ENCODE measurements at regions not wholly inside any gene's neighbourhood (a gene's known extent, or its start where the extent isn't known, plus 50 kb on each side); places are given as distances from the start of the nearest gene placed in this dataset.
A peak's percentile ranks its signal among the peaks of the same experiment; 100 is the strongest.

- no peak overlapping the region for H3K27ac ChIP-seq (ENCODE audit: low read depth, low read length)
- H3K36me3 Mint-ChIP-seq (ENCODE audit: low read depth, unreplicated experiment): no peaks in the 10 kb centered on the region
- no peaks in the 10 kb centered on the region for H3K9me3 Mint-ChIP-seq (ENCODE audit: unreplicated experiment)
- no peaks in the 10 kb centered on the region for H3K27me3 Mint-ChIP-seq (ENCODE audit: low read depth, unreplicated experiment)
- no peak overlapping the region for H3K4me3 ChIP-seq (ENCODE audit: insufficient read depth, low read depth, low read length)
- no peak overlapping the region for H3K9ac ChIP-seq (ENCODE audit: low read length)
- no peaks in the 10 kb centered on the region for H3K4me1 ChIP-seq (ENCODE audit: insufficient read depth, low read length)
- H3K4me1 Mint-ChIP-seq (ENCODE audit: low read depth, unreplicated experiment): peaks cover 8% of the 10 kb centered on the region
- no peak for TF ChIP-seq EZH2 (IDR thresholded peaks at IDR 0.05; ENCODE audit: insufficient read depth, low read length)
- no peak for TF ChIP-seq CTCF (IDR thresholded peaks at IDR 0.05; ENCODE audit: insufficient read depth, low read depth, low read length)
- no peaks in the 10 kb centered on the region for H3K36me3 ChIP-seq (ENCODE audit: insufficient read depth, low read length)
- H3K79me2 ChIP-seq (ENCODE audit: insufficient read depth, low read length): no peaks in the 10 kb centered on the region
- H3K9me3 ChIP-seq (ENCODE audit: insufficient read depth, low read depth, low read length): no peaks in the 10 kb centered on the region
- DNase-seq (ENCODE audit: low read depth): no peak
- no peak overlapping the region for H3K4me3 Mint-ChIP-seq (ENCODE audit: unreplicated experiment)
- no peak for FAIRE-seq
- no peak overlapping the region for H3K27ac Mint-ChIP-seq (ENCODE audit: unreplicated experiment)
- H3K4me2 ChIP-seq (ENCODE audit: low read length): no peak overlapping the region
- no peaks in the 10 kb centered on the region for H4K20me1 ChIP-seq (ENCODE audit: insufficient read depth, low read length)
- no peaks in the 10 kb centered on the region for H3K27me3 ChIP-seq (ENCODE audit: insufficient read depth, low read length)
- no peak overlapping the region for H2AFZ ChIP-seq (ENCODE audit: low read depth, low read length)
Observed at GRCh38 chr7:82678259-82678658, 234.7 kb upstream of the CACNA2D1 start.

GRCh38 chr7:82677493-82677892, 233.9 kb upstream of the CACNA2D1 start:
- Histone ChIP-seq H3K27me3 (ENCODE audit: insufficient read depth, low read length) (no peaks in the 10 kb centered on the region), H4K20me1 (ENCODE audit: insufficient read depth, low read length) (no peaks in the 10 kb centered on the region), H3K27ac (ENCODE audit: low read depth, low read length) (no peak overlapping the region), H3K4me3 (ENCODE audit: insufficient read depth, low read depth, low read length) (no peak overlapping the region), H3K4me1 (ENCODE audit: insufficient read depth, low read length) (no peaks in the 10 kb centered on the region), H3K4me2 (ENCODE audit: low read length) (no peak overlapping the region), H3K36me3 (ENCODE audit: insufficient read depth, low read length) (no peaks in the 10 kb centered on the region), H3K9me3 (ENCODE audit: insufficient read depth, low read depth, low read length) (no peaks in the 10 kb centered on the region), H3K9ac (ENCODE audit: low read length) (no peak overlapping the region), H3K79me2 (ENCODE audit: insufficient read depth, low read length) (no peaks in the 10 kb centered on the region), H2AFZ (ENCODE audit: low read depth, low read length) (no peak overlapping the region)
- no peaks in the 10 kb centered on the region for H3K9me3 Mint-ChIP-seq (ENCODE audit: unreplicated experiment)
- TF ChIP-seq CTCF (IDR thresholded peaks at IDR 0.05; ENCODE audit: insufficient read depth, low read depth, low read length): no peak
- no peak for TF ChIP-seq EZH2 (IDR thresholded peaks at IDR 0.05; ENCODE audit: insufficient read depth, low read length)
- DNase-seq (ENCODE audit: low read depth): peak; percentile 40
- H3K4me3 Mint-ChIP-seq (ENCODE audit: unreplicated experiment): no peak overlapping the region
- no peaks in the 10 kb centered on the region for H3K27me3 Mint-ChIP-seq (ENCODE audit: low read depth, unreplicated experiment)
- no peak for FAIRE-seq
- peak overlapping the region; percentile 53 for H3K27ac Mint-ChIP-seq (ENCODE audit: unreplicated experiment)
- H3K36me3 Mint-ChIP-seq (ENCODE audit: low read depth, unreplicated experiment): no peaks in the 10 kb centered on the region
- peaks cover 8% of the 10 kb centered on the region for H3K4me1 Mint-ChIP-seq (ENCODE audit: low read depth, unreplicated experiment)

GRCh38 chr7:82676777-82677463, 233.3 kb upstream of the CACNA2D1 start:
- FAIRE-seq (no peak), DNase-seq (ENCODE audit: low read depth) (no peak)
- no peak overlapping the region for H3K4me3 Mint-ChIP-seq (ENCODE audit: unreplicated experiment)
- TF ChIP-seq EZH2 (IDR thresholded peaks at IDR 0.05; ENCODE audit: insufficient read depth, low read length): no peak
- no peaks in the 10 kb centered on the region for H3K36me3 ChIP-seq (ENCODE audit: insufficient read depth, low read length)
- H3K9ac ChIP-seq (ENCODE audit: low read length): no peak overlapping the region
- H3K4me2 ChIP-seq (ENCODE audit: low read length): no peak overlapping the region
- H3K9me3 Mint-ChIP-seq (ENCODE audit: unreplicated experiment): no peaks in the 10 kb centered on the region
- no peak overlapping the region for H3K27ac ChIP-seq (ENCODE audit: low read depth, low read length)
- no peak overlapping the region for H3K4me3 ChIP-seq (ENCODE audit: insufficient read depth, low read depth, low read length)
- peaks cover 8% of the 10 kb centered on the region for H3K4me1 Mint-ChIP-seq (ENCODE audit: low read depth, unreplicated experiment)
- no peaks in the 10 kb centered on the region for H3K27me3 Mint-ChIP-seq (ENCODE audit: low read depth, unreplicated experiment)
- no peaks in the 10 kb centered on the region for H3K36me3 Mint-ChIP-seq (ENCODE audit: low read depth, unreplicated experiment)
- H3K27me3 ChIP-seq (ENCODE audit: insufficient read depth, low read length): no peaks in the 10 kb centered on the region
- H2AFZ ChIP-seq (ENCODE audit: low read depth, low read length): peak overlapping the region; percentile 37
- no peaks in the 10 kb centered on the region for H4K20me1 ChIP-seq (ENCODE audit: insufficient read depth, low read length)
- no peaks in the 10 kb centered on the region for H3K79me2 ChIP-seq (ENCODE audit: insufficient read depth, low read length)
- H3K27ac Mint-ChIP-seq (ENCODE audit: unreplicated experiment): no peak overlapping the region
- H3K4me1 ChIP-seq (ENCODE audit: insufficient read depth, low read length): no peaks in the 10 kb centered on the region
- H3K9me3 ChIP-seq (ENCODE audit: insufficient read depth, low read depth, low read length): no peaks in the 10 kb centered on the region
